GM23248 (cell line): ENCODE measurements at regions not wholly inside any gene's neighbourhood (a gene's known extent, or its start where the extent isn't known, plus 50 kb on each side); places are given as distances from the start of the nearest gene placed in this dataset.

Source experiments
- DNase-seq: peaks from one replicate; pipeline ENCODE4 v3.0.0-alpha.2; 2015
- H2AFZ ChIP-seq: fragments of 200-600 bp; sonication (generic); 2 replicates; pipeline ENCODE4 v1.6.1; 2016; ENCODE audit warnings: antibody characterized with exemption
- H3F3A ChIP-seq: fragments of 200-600 bp; sonication (generic); 2 replicates; pipeline ENCODE4 v1.6.1; 2016; ENCODE audit warnings: mild to moderate bottlenecking, antibody characterized with exemption, mixed run types; ENCODE audit not compliant: insufficient read depth
- H3K27ac ChIP-seq: fragments of 200-600 bp; sonication (generic); 2 replicates; pipeline ENCODE4 v1.5.1; 2016; ENCODE audit warnings: mild to moderate bottlenecking
- H3K27me3 ChIP-seq: fragments of 200-600 bp; sonication (generic); replicated peaks from 2 replicates; pipeline ENCODE4 v1.6.1; 2016; ENCODE audit warnings: mild to moderate bottlenecking; ENCODE audit not compliant: insufficient read depth
- H3K36me3 ChIP-seq: fragments of 200-600 bp; sonication (generic); 2 replicates; pipeline ENCODE4 v1.6.1; 2016; ENCODE audit warnings: low read depth, mild to moderate bottlenecking
- H3K4me1 ChIP-seq: fragments of 200-600 bp; sonication (generic); 2 replicates; pipeline ENCODE4 v1.6.1; 2016; ENCODE audit warnings: mild to moderate bottlenecking; ENCODE audit not compliant: insufficient read depth
- H3K4me2 ChIP-seq: fragments of 200-600 bp; sonication (generic); one replicate; pipeline ENCODE4 v1.6.1; 2016; ENCODE audit warnings: mild to moderate bottlenecking; ENCODE audit not compliant: unreplicated experiment
- H3K4me3 ChIP-seq: fragments of 200-600 bp; sonication (generic); 2 replicates; pipeline ENCODE4 v1.5.1; 2016; ENCODE audit warnings: mild to moderate bottlenecking
- H3K79me2 ChIP-seq: fragments of 200-600 bp; sonication (generic); 2 replicates; pipeline ENCODE4 v1.6.1; 2016; ENCODE audit warnings: mild to moderate bottlenecking; ENCODE audit not compliant: insufficient read depth
- H3K9ac ChIP-seq: fragments of 200-600 bp; sonication (generic); 2 replicates; pipeline ENCODE4 v1.6.1; 2016; ENCODE audit warnings: mild to moderate bottlenecking
- H3K9me2 ChIP-seq: fragments of 200-600 bp; sonication (generic); 2 replicates; pipeline ENCODE4 v1.6.1; 2016; ENCODE audit warnings: mixed run types, mild to moderate bottlenecking, moderate library complexity; ENCODE audit not compliant: insufficient read depth
- H3K9me3 ChIP-seq: fragments of 200-600 bp; sonication (generic); one replicate; pipeline ENCODE4 v1.6.1; 2017; ENCODE audit warnings: low read depth
- H4K20me1 ChIP-seq: fragments of 200-600 bp; sonication (generic); 2 replicates; pipeline ENCODE4 v1.6.0; 2016; ENCODE audit not compliant: insufficient read depth
- EZH2 ChIP-seq: fragments of 200-600 bp; sonication (generic); IDR thresholded peaks from 2 replicates; pipeline ENCODE4 v1.6.1; 2018; ENCODE audit warnings: antibody characterized with exemption, mild to moderate bottlenecking; ENCODE audit not compliant: insufficient read depth, poor library complexity, severe bottlenecking
- EZH2phosphoT487 ChIP-seq: fragments of 200-600 bp; sonication (generic); IDR thresholded peaks from 2 replicates; pipeline ENCODE4 v1.6.1; 2018; ENCODE audit warnings: antibody characterized with exemption, moderate library complexity, mild to moderate bottlenecking, low read depth; ENCODE audit not compliant: insufficient read depth
- WGBS, 2 experiments: methylation state at CpG; one replicate each; pipeline ENCODE4 v1.1.6; 2015 to 2017; ENCODE audit warnings: low lambda C conversion rate in 2 of 2, low coverage in 1 of 2; ENCODE audit errors: missing lambda C conversion rate in 2 of 2; 5-methylcytosine and 5-hydroxymethylcytosine counted together
- in situ Hi-C: fragments of 300-500 bp; cut with MboI; formaldehyde crosslinking; loops from 2 replicates; pipeline ENCODE4 v1.15.0; 2020

- H3K9me2 ChIP-seq = no peaks in the 10 kb centered on the region
- WGBS, 2 experiments = 5 to 20% methylated on average over 1 of the region's 1 CpG
- in situ Hi-C loops = no loop called here
- DNase-seq = no peak
- H3K9me3 ChIP-seq = no peaks in the 10 kb centered on the region
- H2AFZ ChIP-seq = no peak overlapping the region
- H3F3A ChIP-seq = no peaks in the 10 kb centered on the region
- no peak overlapping the region for H3K9ac ChIP-seq
- no peaks in the 10 kb centered on the region for H3K79me2 ChIP-seq
- no peaks in the 10 kb centered on the region for H3K27me3 ChIP-seq
- H3K4me3 ChIP-seq = no peak overlapping the region
- no peaks in the 10 kb centered on the region for H4K20me1 ChIP-seq
- TF ChIP-seq EZH2phosphoT487 (no peak), EZH2 (no peak)
- no peaks in the 10 kb centered on the region for H3K4me1 ChIP-seq
- no peak overlapping the region for H3K4me2 ChIP-seq
- H3K27ac ChIP-seq = no peak overlapping the region
- H3K36me3 ChIP-seq = no peaks in the 10 kb centered on the region
Measured at GRCh38 chr3:35422101-35422500, 217.2 kb upstream of the ARPP21 start.

- Histone ChIP-seq H2AFZ (no peak overlapping the region), H3K9ac (no peak overlapping the region), H3K9me2 (no peaks in the 10 kb centered on the region), H3K27me3 (no peaks in the 10 kb centered on the region), H3K36me3 (no peaks in the 10 kb centered on the region), H3K9me3 (no peaks in the 10 kb centered on the region), H3F3A (no peaks in the 10 kb centered on the region), H3K4me1 (no peaks in the 10 kb centered on the region), H3K27ac (no peak overlapping the region), H3K4me3 (no peak overlapping the region), H3K79me2 (no peaks in the 10 kb centered on the region), H3K4me2 (no peak overlapping the region), H4K20me1 (no peaks in the 10 kb centered on the region)
- DNase-seq = no peak
- TF ChIP-seq EZH2 (no peak), EZH2phosphoT487 (no peak)
- in situ Hi-C loops = no loop called here
- WGBS, 2 experiments = 11 to 12% methylated on average over 6 of the region's 6 CpGs
Measured at GRCh38 chr3:35422836-35423601, 216.3 kb upstream of the ARPP21 start.

GRCh38 chr3:35426366-35426958, 212.9 kb upstream of the ARPP21 start:
- H3K9me2 ChIP-seq = no peaks in the 10 kb centered on the region
- no peaks in the 10 kb centered on the region for H3F3A ChIP-seq
- H3K9ac ChIP-seq = no peak overlapping the region
- no peak overlapping the region for H3K4me3 ChIP-seq
- in situ Hi-C loops = no loop called here
- H3K9me3 ChIP-seq = no peaks in the 10 kb centered on the region
- H2AFZ ChIP-seq = no peak overlapping the region
- H3K79me2 ChIP-seq = no peaks in the 10 kb centered on the region
- DNase-seq = no peak
- no peaks in the 10 kb centered on the region for H3K27me3 ChIP-seq
- no peak overlapping the region for H3K4me2 ChIP-seq
- no peaks in the 10 kb centered on the region for H4K20me1 ChIP-seq
- no peak overlapping the region for H3K27ac ChIP-seq
- TF ChIP-seq EZH2phosphoT487 (no peak), EZH2 (no peak)
- H3K4me1 ChIP-seq = no peaks in the 10 kb centered on the region
- 31 to 44% methylated on average over 3 of the region's 3 CpGs for WGBS, 2 experiments
- no peaks in the 10 kb centered on the region for H3K36me3 ChIP-seq

GRCh38 chr3:35437381-35437780, 201.9 kb upstream of the ARPP21 start:
- WGBS, 2 experiments = 12% methylated on average over 1 of the region's 1 CpG
- H3K4me1 ChIP-seq = no peaks in the 10 kb centered on the region
- no peaks in the 10 kb centered on the region for H3K9me2 ChIP-seq
- H3K27ac ChIP-seq = no peak overlapping the region
- TF ChIP-seq EZH2phosphoT487 (no peak), EZH2 (no peak)
- H3K4me3 ChIP-seq = no peak overlapping the region
- no peaks in the 10 kb centered on the region for H3K36me3 ChIP-seq
- H3K79me2 ChIP-seq = no peaks in the 10 kb centered on the region
- no peak overlapping the region for H2AFZ ChIP-seq
- no peaks in the 10 kb centered on the region for H3F3A ChIP-seq
- H3K9me3 ChIP-seq = no peaks in the 10 kb centered on the region
- no peak overlapping the region for H3K9ac ChIP-seq
- no peaks in the 10 kb centered on the region for H4K20me1 ChIP-seq
- DNase-seq = no peak
- no peaks in the 10 kb centered on the region for H3K27me3 ChIP-seq
- in situ Hi-C loops = no loop called here
- no peak overlapping the region for H3K4me2 ChIP-seq
